GM10266 (cell line): ENCODE measurements at regions not wholly inside any gene's neighbourhood (a gene's known extent, or its start where the extent isn't known, plus 50 kb on each side); places are given as distances from the start of the nearest gene placed in this dataset.

Experiments
- DNase-seq: peaks from one replicate; pipeline ENCODE4 v3.0.0; 2012; ENCODE audit errors: extremely low spot score
- CTCF ChIP-seq: IDR thresholded peaks from 2 replicates; pipeline ENCODE4 v1.5.1; 2012; ENCODE audit warnings: mild to moderate bottlenecking, low read depth; ENCODE audit not compliant: control insufficient read depth, insufficient read depth; ENCODE audit errors: missing control alignments

- DNase-seq: no peak
- TF ChIP-seq CTCF: no peak
These were observed 220.8 kb upstream of the SNX19 start for GRCh38 chr11:131137046-131137445.

- TF ChIP-seq CTCF: no peak
- DNase-seq: no peak
These were observed 222.5 kb upstream of the SNX19 start for GRCh38 chr11:131138731-131139130.

GRCh38 chr11:131145791-131146190 is 224.6 kb upstream of the NTM start:
- no peak for TF ChIP-seq CTCF
- no peak for DNase-seq

GRCh38 chr11:131146827-131147490 is 223.5 kb upstream of the NTM start:
- DNase-seq: no peak
- TF ChIP-seq CTCF: no peak

GRCh38 chr11:131154351-131154750 is 216.1 kb upstream of the NTM start:
- TF ChIP-seq CTCF: no peak
- no peak for DNase-seq

GRCh38 chr11:131157678-131158077 is 212.7 kb upstream of the NTM start:
- TF ChIP-seq CTCF: no peak

GRCh38 chr11:131160846-131161245 is 209.6 kb upstream of the NTM start:
- no peak for DNase-seq

More at GRCh38 chr11:131157678-131158077, 212.7 kb upstream of the NTM start:
- no peak for DNase-seq

More at GRCh38 chr11:131160846-131161245, 209.6 kb upstream of the NTM start:
- TF ChIP-seq CTCF: no peak
